Frontal cortex (tissue), 3 donors: ENCODE measurements at regions not wholly inside any gene's neighbourhood (a gene's known extent, or its start where the extent isn't known, plus 50 kb on each side); places are given as distances from the start of the nearest gene placed in this dataset.

Experiments
- DNase-seq, 2 donors: peaks; one replicate each; pipeline ENCODE4 v3.0.0; 2012; ENCODE audit warnings: low spot score in 2 of 2
- FAIRE-seq: peaks from 2 replicates; lab custom pipeline; 2012; peaks lifted over from hg19 to GRCh38; lab: Jason Lieb, UNC
- donor health status: control.
- donor health status: control.
- donor health status: control.

DNA sequence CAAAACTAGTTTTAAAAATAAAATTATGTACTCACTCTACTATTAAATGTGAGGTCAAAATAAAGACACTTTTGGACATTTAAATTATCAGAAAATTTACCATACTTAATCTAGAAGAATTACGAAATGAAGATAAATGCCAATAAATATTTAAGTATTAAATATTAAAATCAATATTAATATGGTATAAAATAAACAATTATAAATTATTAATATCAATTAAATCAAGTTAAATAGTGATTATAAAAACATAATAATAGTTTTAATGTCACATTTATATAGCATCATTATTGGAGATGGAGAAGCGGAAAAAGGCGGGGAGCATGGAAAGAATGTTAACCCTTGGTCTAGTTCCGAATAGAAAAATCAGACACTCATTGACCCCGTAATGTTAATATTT is 224.3 kb upstream of the MDGA2 start:
- DNase-seq (no peak), FAIRE-seq (peak; percentile 95)

GRCh38 chr14:47874350-47874749 is 198.9 kb upstream of the MDGA2 start:
- no peak for FAIRE-seq
- DNase-seq, result no peak

DNA sequence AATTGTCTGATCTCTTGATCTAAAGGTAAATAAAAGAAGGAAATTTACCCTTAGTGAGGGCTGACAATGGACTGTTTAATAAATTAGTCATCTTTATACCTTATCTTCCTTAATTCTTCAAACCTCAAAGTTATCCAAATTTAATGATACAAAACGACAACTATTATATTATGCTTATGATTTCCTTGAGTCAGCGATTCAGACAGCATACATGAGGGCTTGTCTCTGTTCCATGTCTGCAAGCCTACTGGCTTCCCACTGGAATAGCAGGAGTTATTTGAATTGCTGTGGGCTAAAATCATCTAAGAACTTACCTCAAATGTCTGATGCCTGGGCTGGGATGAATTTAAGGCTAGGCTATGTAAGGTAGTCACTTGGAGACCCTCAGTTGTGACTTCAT is 197.2 kb upstream of the MDGA2 start:
- DNase-seq (no peak), FAIRE-seq (no peak)

DNA sequence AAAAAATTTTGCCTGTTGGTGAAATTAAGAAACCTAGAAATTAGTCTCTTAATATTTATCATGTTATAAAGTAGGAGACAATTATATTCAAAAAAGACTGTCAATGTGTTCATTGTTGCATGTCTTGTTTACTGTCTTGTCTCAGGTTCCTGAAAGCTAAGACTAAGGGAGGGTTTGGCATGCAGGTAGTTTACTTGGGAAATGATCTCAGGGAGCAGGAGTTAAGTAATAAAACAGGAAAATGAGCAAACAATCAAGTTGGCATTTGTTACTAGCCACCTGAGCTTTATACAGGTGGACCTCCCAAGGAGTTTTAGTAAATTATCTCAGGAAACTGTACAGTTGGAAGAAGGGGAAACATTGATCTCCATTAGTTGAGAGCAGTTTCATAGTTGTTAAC is 188.0 kb upstream of the MDGA2 start:
- no peak for FAIRE-seq
- DNase-seq, result no peak

DNA sequence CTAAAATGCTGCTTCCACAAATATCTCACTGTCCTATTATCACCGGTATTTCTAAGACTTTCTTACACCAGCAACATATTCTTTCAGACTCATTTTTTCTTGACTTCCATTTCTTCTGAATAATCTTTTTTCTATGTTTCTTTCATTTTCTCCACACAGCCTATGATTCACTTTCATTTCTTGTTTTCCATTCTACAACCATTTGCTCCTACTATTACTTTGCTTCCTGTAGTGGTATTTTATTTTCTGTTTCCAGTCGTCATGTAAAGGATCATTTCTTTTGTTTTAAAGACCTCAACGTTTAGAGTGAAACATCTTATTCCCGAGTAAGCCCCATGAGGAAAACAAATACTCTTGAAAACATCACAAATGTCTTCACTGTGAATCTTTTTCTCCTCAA is 182.2 kb upstream of the MDGA2 start:
- DNase-seq, result no peak
- FAIRE-seq, result no peak

GRCh38 chr14:47852278-47852677 is 176.9 kb upstream of the MDGA2 start:
- DNase-seq (no peak), FAIRE-seq (no peak)

DNA sequence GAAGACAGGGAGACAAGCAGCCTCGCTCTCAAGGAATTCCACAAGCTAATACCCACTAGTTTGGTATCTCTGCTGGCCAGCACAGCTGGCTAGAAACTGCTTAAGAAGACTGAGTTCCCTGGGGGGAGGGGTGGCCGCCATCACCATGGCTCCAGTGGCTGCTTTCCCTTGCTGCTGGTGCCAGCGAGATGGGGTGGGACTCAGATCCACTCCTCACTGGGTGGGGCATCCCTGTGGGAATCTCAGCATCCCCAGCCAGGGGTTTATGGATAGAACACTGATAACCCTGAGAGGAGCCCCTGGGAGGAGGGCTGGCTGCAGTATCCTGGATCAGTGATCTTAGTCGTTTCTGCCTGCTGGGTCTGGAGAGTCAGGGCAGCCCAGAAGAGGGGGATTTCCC is 170.6 kb upstream of the MDGA2 start:
- no peak for DNase-seq

GRCh38 chr14:47843236-47843635 is 167.8 kb upstream of the MDGA2 start:
- FAIRE-seq (no peak), DNase-seq (no peak)

More for the DNA sequence above, 170.6 kb upstream of the MDGA2 start:
- FAIRE-seq, result no peak

DNA sequence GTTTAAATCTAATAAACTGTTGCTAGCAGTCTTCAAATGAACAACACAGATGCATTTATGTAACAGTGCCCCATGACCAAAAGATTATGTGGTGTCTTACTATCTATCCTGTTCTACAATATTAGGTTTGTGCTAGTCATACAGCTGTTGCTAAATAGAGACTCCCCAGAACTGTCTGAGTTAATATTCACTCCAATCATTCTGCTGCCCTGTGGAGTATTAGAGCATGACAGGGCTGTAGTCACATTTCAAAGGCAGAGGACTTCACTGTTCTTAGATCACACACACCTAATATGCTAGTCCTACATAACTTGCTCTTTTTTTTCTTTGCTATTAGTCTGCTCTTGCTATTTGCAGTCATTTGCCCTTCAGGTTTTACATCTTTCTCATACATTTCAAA is 157.6 kb upstream of the MDGA2 start:
- no peak for FAIRE-seq
- no peak for DNase-seq

GRCh38 chr14:47826809-47827208 is 151.4 kb upstream of the MDGA2 start:
- FAIRE-seq, result no peak
- no peak for DNase-seq

DNA sequence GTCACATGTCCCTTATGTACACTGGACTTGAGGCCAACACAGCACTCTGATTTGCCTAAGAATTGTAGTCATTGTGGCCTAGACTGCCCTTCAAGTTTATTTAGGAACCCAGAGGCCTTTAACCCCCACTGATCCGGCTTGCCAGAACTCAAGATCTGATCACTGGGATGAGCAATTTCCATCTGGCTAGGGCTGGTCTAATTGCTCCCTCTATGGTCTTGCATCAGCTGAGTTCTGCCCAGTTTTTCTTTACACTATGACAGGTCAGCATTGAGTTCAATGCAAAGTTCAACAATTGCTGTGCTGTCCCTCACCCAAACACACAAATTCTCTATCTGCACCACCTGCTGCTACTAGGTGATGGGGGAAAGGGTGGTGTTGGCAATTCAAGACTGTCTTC is 146.9 kb upstream of the MDGA2 start:
- no peak for FAIRE-seq
- no peak for DNase-seq

DNA sequence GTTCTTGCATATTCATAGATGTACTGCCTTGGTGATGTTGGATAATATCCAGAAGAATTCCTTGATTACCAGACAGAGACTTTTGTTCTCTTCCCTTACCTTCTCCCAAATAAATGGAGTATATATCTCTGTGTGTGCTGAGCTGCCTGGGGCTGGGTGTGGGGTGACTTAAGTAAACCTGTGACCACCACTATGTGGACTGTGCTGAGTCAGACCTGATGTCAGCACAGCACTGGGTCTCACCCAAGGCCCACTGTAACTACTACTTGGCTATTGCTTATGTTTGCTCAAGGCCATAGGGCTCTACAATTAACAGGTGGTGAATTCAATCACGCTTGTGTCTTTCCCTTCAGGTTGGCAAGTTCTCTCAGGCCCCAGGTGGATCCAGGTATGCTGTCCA is 145.7 kb upstream of the MDGA2 start:
- FAIRE-seq (no peak), DNase-seq (no peak)

GRCh38 chr14:47790477-47790876 is 115.1 kb upstream of the MDGA2 start:
- DNase-seq (no peak), FAIRE-seq (no peak)

GRCh38 chr14:47785058-47785457 is 109.7 kb upstream of the MDGA2 start:
- FAIRE-seq (no peak), DNase-seq (no peak)

DNA sequence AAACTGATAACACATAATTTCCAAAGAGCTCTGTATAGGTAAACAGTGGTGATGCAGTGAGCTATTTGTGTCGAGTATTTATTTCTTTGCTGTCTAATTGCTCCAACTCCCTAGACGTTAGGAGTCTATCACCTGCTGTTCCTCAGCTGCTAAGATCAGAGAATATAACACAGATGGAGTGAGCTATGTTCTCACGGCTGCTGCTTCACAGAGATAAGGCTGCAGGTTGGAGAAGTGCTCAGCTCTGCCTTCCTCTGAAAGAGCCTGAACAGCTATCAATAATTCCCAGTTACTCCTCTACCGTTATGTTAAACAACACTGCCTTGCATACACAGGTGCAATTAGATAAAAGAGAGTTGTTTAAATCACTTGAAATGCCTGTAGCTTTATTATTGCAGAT is 103.2 kb upstream of the MDGA2 start:
- no peak for FAIRE-seq
- no peak for DNase-seq

- DNase-seq (no peak), FAIRE-seq (no peak)
Measured at GRCh38 chr14:47772652-47773051, 97.2 kb upstream of the MDGA2 start.

- FAIRE-seq, result no peak
- DNase-seq, result no peak
Measured at GRCh38 chr14:47763188-47763854, 87.9 kb upstream of the MDGA2 start.

GRCh38 chr14:47746986-47747385 is 71.6 kb upstream of the MDGA2 start:
- DNase-seq (no peak), FAIRE-seq (no peak)

GRCh38 chr14:47744155-47744554 is 68.8 kb upstream of the MDGA2 start:
- FAIRE-seq (no peak), DNase-seq (no peak)

DNA sequence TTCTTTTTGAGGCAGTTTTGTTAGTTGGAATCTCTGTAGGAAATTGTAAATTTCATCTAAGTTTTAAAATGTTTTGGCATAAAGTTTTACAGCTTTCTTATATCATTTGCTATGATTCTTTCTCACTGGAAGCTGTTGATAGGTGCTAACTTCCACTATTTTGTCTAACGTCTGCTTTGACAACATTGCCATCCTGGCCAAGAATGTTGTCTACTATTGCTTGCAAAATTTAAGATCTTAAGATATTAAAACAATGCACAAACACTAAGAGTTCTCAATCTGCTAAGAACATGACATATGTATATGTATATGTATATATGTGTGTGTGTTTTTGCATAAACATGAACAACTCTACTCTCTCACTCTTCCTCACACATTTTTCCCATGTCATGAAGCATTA is 64.1 kb upstream of the MDGA2 start:
- no peak for FAIRE-seq
- no peak for DNase-seq

DNA sequence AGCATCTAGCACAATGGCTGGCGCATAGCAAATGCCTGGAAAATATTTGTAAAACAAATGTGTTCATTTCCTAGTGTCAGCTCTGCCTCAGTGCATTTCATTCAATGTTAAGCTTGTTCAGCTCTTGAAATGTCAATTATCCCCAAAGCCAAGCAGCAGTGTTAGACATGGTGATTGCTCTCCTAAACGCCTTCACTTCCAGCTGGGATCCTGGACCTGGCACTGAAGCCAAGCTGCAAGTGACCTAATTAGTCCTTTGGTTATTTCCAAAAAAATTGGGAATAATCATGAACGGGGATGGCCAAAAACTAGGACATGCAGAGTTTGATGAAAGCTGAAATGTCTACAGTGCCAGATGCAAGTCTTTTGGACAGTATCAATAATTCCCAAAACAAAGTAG is 54.9 kb upstream of the MDGA2 start:
- no peak for DNase-seq
- no peak for FAIRE-seq
